H1 (cell line): ENCODE measurements at regions not wholly inside any gene's neighbourhood (a gene's known extent, or its start where the extent isn't known, plus 50 kb on each side); places are given as distances from the start of the nearest gene placed in this dataset.

Source experiments
- CTCF ChIP-seq, 3 experiments: IDR thresholded peaks; 1 replicate in 2 of 3; 2 replicates in 1 of 3; pipeline versions ENCODE4 v1.5.1 to v1.6.1; 2011; ENCODE audit warnings: low read length in 3 of 3, mild to moderate bottlenecking in 3 of 3, inconsistent platforms in 2 of 3, low read depth in 1 of 3, moderate library complexity in 1 of 3; ENCODE audit not compliant: insufficient read depth in 1 of 3; ENCODE audit errors: control extremely low read depth in 1 of 3
- POLR2A ChIP-seq, 2 experiments: IDR thresholded peaks; 1 replicate in 1 of 2; 2 replicates in 1 of 2; pipeline ENCODE4 v1.6.1; 2011; ENCODE audit warnings: low read depth in 2 of 2, low read length in 2 of 2, mild to moderate bottlenecking in 2 of 2; ENCODE audit errors: control extremely low read depth in 1 of 2
- TCF12 ChIP-seq: IDR thresholded peaks from 2 replicates; pipeline ENCODE4 v1.6.1; 2011; ENCODE audit warnings: low read depth, mild to moderate bottlenecking, low read length

DNA sequence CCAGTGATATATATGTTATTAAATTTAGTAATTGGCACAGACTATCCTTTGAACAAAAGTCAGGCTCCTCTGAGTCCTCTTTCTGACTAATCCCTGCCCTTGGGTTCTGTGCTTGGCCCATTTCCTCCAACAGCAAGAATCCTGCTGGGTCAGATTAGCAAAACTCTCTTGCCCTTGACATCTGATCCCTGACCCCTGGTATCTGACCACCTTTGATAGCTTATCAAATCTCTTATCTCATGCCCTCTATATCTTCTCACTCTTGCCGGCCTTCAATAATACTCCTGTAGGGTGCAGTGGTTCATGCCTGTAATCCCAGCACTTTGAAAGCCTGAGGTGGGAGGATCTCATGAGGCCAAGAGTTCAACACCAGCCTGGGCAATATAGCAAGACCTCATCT, 245.5 kb upstream of the FAM47A start:
- TF ChIP-seq CTCF (IDR thresholded peaks at IDR 0.05; ENCODE audit: control extremely low read depth in 1 of 3, insufficient read depth in 1 of 3, low read depth in 1 of 3, low read length in 3 of 3), result no peak
- no peak for TF ChIP-seq POLR2A (IDR thresholded peaks at IDR 0.05; ENCODE audit: control extremely low read depth in 1 of 2, low read depth in 2 of 2, low read length in 2 of 2)
- no peak for TF ChIP-seq TCF12
